ENCODE measurements at regions not wholly inside any gene's neighbourhood (a gene's known extent, or its start where the extent isn't known, plus 50 kb on each side); places are given as distances from the start of the nearest gene placed in this dataset.

GRCh38 chr22:48855593-48856307 lies 971.9 kb downstream of the BRD1 start:
- no peak for DNase-seq (ENCODE audit: low spot score)

GRCh38 chr22:48855013-48855412 lies 972.7 kb downstream of the BRD1 start:
- DNase-seq (ENCODE audit: low spot score), result no peak

GRCh38 chr22:48853627-48854240 lies 973.9 kb downstream of the BRD1 start:
- DNase-seq (ENCODE audit: low spot score), result no peak

- no peak for DNase-seq (ENCODE audit: low spot score)
These were observed 975.6 kb downstream of the BRD1 start for GRCh38 chr22:48851933-48852549.

GRCh38 chr22:48850658-48851287 lies 976.9 kb downstream of the BRD1 start:
- no peak for DNase-seq (ENCODE audit: low spot score)

GRCh38 chr22:48849963-48850657 lies 977.6 kb downstream of the BRD1 start:
- DNase-seq (ENCODE audit: low spot score), result no peak

GRCh38 chr22:48849219-48849912 lies 978.3 kb downstream of the BRD1 start:
- DNase-seq (ENCODE audit: low spot score), result no peak

GRCh38 chr22:48846200-48846599 lies 981.5 kb downstream of the BRD1 start:
- no peak for DNase-seq (ENCODE audit: low spot score)

GRCh38 chr22:48845356-48845936 lies 982.2 kb downstream of the BRD1 start:
- DNase-seq (ENCODE audit: low spot score), result no peak

- no peak for DNase-seq (ENCODE audit: low spot score)
These were observed 983.5 kb downstream of the BRD1 start for GRCh38 chr22:48844056-48844675.

GRCh38 chr22:48843640-48844039 lies 984.0 kb downstream of the BRD1 start:
- DNase-seq (ENCODE audit: low spot score), result no peak

GRCh38 chr22:48842976-48843375 lies 984.7 kb downstream of the BRD1 start:
- DNase-seq (ENCODE audit: low spot score), result no peak

- no peak for DNase-seq (ENCODE audit: low spot score)
These were observed 985.1 kb downstream of the BRD1 start for GRCh38 chr22:48842583-48842945.

GRCh38 chr22:48841881-48842582 lies 985.6 kb downstream of the BRD1 start:
- DNase-seq (ENCODE audit: low spot score), result no peak

GRCh38 chr22:48840112-48840949 lies 987.3 kb downstream of the BRD1 start:
- no peak for DNase-seq (ENCODE audit: low spot score)

- no peak for DNase-seq (ENCODE audit: low spot score)
These were observed 988.6 kb downstream of the BRD1 start for GRCh38 chr22:48838846-48839730.

- DNase-seq (ENCODE audit: low spot score), result no peak
These were observed 989.3 kb downstream of the BRD1 start for GRCh38 chr22:48838376-48838775.

- DNase-seq (ENCODE audit: low spot score), result peak; percentile 47
These were observed 990.2 kb downstream of the BRD1 start for GRCh38 chr22:48837341-48837935.
